ENCODE measurements at regions not wholly inside any gene's neighbourhood (a gene's known extent, or its start where the extent isn't known, plus 50 kb on each side); places are given as distances from the start of the nearest gene placed in this dataset.
A peak's percentile ranks its signal among the peaks of the same experiment; 100 is the strongest.

DNA sequence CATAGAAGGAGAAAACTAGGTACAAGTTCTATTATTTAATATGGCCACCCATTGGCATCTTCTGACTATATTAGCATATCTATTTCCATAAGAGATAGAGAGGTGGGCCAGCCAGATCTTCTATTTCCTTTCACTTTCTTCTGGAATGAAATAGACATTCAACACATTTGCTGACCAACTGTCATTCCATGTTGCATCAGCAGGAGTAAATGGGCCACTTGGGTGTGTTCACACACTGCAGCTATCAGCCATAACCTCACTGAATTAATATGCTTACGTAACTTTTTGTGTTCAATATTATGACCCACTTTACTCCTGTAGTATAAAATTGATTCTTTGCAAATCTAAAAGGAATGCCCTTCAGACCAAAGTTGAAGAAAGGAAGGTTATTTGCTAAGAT is 106.2 kb upstream of the LGR5 start:
- TF ChIP-seq, protein P1, sequence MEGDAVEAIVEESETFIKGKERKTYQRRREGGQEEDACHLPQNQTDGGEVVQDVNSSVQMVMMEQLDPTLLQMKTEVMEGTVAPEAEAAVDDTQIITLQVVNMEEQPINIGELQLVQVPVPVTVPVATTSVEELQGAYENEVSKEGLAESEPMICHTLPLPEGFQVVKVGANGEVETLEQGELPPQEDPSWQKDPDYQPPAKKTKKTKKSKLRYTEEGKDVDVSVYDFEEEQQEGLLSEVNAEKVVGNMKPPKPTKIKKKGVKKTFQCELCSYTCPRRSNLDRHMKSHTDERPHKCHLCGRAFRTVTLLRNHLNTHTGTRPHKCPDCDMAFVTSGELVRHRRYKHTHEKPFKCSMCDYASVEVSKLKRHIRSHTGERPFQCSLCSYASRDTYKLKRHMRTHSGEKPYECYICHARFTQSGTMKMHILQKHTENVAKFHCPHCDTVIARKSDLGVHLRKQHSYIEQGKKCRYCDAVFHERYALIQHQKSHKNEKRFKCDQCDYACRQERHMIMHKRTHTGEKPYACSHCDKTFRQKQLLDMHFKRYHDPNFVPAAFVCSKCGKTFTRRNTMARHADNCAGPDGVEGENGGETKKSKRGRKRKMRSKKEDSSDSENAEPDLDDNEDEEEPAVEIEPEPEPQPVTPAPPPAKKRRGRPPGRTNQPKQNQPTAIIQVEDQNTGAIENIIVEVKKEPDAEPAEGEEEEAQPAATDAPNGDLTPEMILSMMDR (IDR thresholded peaks at IDR 0.05), result no peak
- Histone ChIP-seq H3K27ac (no peak overlapping the region), H3K27me3 (ENCODE audit: low read depth) (no peaks in the 10 kb centered on the region), H3K4me3 (no peak overlapping the region), H3K4me1 (no peaks in the 10 kb centered on the region), H3K9me3 (no peaks in the 10 kb centered on the region), H3K36me3 (no peaks in the 10 kb centered on the region)
- ATAC-seq, result no peak
- intact Hi-C loops (cut with DNase I), result no loop called here
- DNase-seq, result no peak

DNA sequence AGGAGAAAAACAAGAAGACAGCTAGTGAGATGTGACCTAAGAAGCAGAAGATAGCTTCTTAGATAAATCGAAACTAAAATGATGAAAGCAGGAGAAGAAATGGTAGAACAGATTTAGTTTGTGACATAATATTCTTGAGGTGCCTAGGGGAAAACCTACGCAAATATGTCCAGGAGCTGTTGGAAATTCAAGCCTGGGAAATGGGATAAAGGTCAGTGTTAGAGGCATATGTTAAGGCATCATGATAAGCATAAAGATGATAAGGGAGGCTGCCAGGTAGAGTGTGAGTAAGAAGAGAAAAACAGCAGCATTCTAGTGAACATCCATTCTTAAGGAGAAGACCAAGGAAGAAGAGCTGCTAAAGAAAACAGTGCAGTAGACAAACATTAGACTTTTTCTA is 109.6 kb upstream of the LGR5 start:
- no peak for DNase-seq
- intact Hi-C loops (cut with DNase I), result no loop called here
- no peaks in the 10 kb centered on the region for H3K9me3 ChIP-seq
- H3K4me1 ChIP-seq, result no peaks in the 10 kb centered on the region
- ATAC-seq, result no peak
- no peak overlapping the region for H3K4me3 ChIP-seq
- TF ChIP-seq, protein P1 (IDR thresholded peaks at IDR 0.05), result no peak
- no peaks in the 10 kb centered on the region for H3K36me3 ChIP-seq
- H3K27ac ChIP-seq, result no peak overlapping the region
- H3K27me3 ChIP-seq (ENCODE audit: low read depth), result no peaks in the 10 kb centered on the region

DNA sequence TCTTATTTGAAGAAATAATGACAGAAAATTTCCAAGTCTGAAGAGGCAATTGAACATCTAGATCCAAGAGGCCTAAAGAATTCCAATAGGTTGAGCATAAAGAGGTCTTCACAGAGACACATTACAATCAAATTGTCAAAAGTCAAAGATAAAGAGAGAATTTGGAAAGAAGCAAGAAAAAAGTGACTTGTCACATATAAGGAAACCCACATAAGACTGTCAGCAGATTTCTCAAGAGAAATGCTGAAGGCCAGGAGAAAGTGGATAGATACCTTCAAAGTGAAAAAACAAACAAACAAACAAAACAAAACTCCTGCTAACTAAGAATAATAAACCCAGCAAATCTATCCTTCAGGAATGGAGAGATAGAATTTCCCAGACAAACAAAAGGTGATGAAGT is 118.1 kb upstream of the LGR5 start:
- no peak for ATAC-seq
- no peaks in the 10 kb centered on the region for H3K4me1 ChIP-seq
- H3K9me3 ChIP-seq, result peaks cover 16% of the 10 kb centered on the region
- intact Hi-C loops (cut with DNase I), result no loop called here
- H3K27ac ChIP-seq, result no peak overlapping the region
- TF ChIP-seq, protein P1 (IDR thresholded peaks at IDR 0.05), result no peak
- H3K4me3 ChIP-seq, result no peak overlapping the region
- no peaks in the 10 kb centered on the region for H3K36me3 ChIP-seq
- H3K27me3 ChIP-seq (ENCODE audit: low read depth), result no peaks in the 10 kb centered on the region
- DNase-seq, result no peak

DNA sequence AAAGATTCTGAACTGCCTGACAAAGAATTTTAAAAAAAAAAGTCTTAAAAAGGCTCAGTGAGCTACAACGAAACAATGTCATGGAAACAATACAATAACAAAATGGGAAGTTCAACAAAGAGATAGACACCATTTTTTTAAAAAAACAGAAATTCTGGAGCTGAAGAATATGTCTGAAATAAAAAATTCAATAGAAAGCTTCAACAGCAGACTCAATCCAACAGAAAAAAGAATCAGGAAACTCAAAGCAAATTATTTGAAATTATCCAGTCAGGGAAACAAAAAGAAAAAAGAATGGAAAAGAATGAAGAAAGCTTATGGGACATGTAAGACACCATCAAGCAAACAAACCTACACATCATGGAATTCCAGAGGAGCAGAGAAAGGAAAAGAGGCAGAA is 118.5 kb upstream of the LGR5 start:
- DNase-seq, result no peak
- TF ChIP-seq, protein P1 (IDR thresholded peaks at IDR 0.05), result no peak
- H3K9me3 ChIP-seq, result peaks cover 16% of the 10 kb centered on the region

DNA sequence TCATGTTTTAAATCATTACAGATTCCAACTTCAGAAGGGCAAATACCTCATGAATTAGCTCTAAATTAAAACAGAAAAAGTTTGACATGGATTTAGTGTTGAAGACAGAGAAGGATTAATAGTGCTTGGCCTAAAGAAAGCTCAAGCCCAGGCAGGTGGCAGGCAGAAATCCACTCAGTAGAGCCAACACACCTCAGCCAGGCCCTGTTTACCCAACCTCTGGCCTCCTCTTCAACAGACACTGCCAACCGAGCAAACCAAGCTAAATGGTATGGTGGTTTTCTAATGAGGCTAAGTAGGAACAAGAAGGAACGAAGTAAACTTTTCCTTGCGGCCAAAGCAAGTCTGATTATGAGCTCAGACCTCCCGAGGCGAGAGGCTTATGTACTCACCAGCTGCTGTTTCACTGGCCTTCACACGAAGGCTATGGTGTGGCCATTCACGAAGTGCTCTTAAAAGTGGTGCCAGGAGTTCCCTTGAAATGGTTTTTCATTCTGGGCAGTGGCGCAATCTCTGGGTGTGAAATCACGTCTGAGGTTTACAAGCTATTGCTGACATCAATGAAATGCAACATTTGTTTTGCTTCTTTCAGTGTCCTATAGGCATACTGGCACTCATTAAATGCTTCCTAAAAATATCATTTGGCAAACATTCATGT is 124.1 kb upstream of the LGR5 start:
- no peaks in the 10 kb centered on the region for H3K36me3 ChIP-seq
- peak in 1 of 2 donors; percentile 47 for ATAC-seq
- no peaks in the 10 kb centered on the region for H3K27me3 ChIP-seq (ENCODE audit: low read depth)
- H3K4me3 ChIP-seq, result no peak overlapping the region
- H3K9me3 ChIP-seq, result peaks cover 3% of the 10 kb centered on the region
- TF ChIP-seq, protein P1 (IDR thresholded peaks at IDR 0.05), result no peak
- H3K27ac ChIP-seq, result no peak overlapping the region
- intact Hi-C loops (cut with DNase I), result no loop called here
- H3K4me1 ChIP-seq, result no peaks in the 10 kb centered on the region
- DNase-seq, result no peak

More for the DNA sequence above, 118.5 kb upstream of the LGR5 start:
- H3K36me3 ChIP-seq, result no peaks in the 10 kb centered on the region
- intact Hi-C loops (cut with DNase I), result no loop called here
- H3K27me3 ChIP-seq (ENCODE audit: low read depth), result no peaks in the 10 kb centered on the region
- ATAC-seq, result no peak
- H3K4me1 ChIP-seq, result no peaks in the 10 kb centered on the region
- no peak overlapping the region for H3K4me3 ChIP-seq
- no peak overlapping the region for H3K27ac ChIP-seq
